IMR-90 (cell line): ENCODE measurements at regions not wholly inside any gene's neighbourhood (a gene's known extent, or its start where the extent isn't known, plus 50 kb on each side); places are given as distances from the start of the nearest gene placed in this dataset.

ENCODE experiments used
- ATAC-seq: fragments of 200-7000 bp; cut with Tn5 transposase; 2 replicates; pipeline ENCODE4 v1.9.1; 2020; ENCODE audit warnings: low read depth, mild to moderate bottlenecking, moderate library complexity
- BruUV-seq: library from RNA; stranded (reverse); fragments of 400-500 nt; replicated peaks from 2 replicates; lab custom pipeline; 2021; lab: Mats Ljungman, UMichigan
- CTCF ChIA-PET: fragments of 300-600 bp; formaldehyde crosslinking; extraction: SDS; loops from one replicate; lab custom pipeline; 2021; ENCODE audit warnings: antibody characterized with exemption; lab: Yijun Ruan, JAX
- POLR2A ChIA-PET: fragments of 300-600 bp; sonication (Branson Sonifier 250); formaldehyde crosslinking; loops from one replicate; lab custom pipeline; 2022; ENCODE audit warnings: antibody characterized with exemption; ENCODE audit not compliant: unreplicated experiment; lab: Charles Lee
- DNase-seq: peaks from one replicate; pipeline ENCODE4 v3.0.0; 2013
- H2AFZ ChIP-seq: replicated peaks from 2 replicates; pipeline ENCODE3; 2013; ENCODE audit warnings: low read length, mild to moderate bottlenecking; ENCODE audit not compliant: poor library complexity
- H2AK5ac ChIP-seq: 2 replicates; pipeline ENCODE4 v1.6.1; 2013; ENCODE audit warnings: low read depth, low read length, inconsistent platforms
- H2AK9ac ChIP-seq: replicated peaks from 2 replicates; pipeline ENCODE3; 2013; ENCODE audit warnings: mild to moderate bottlenecking, low read depth, low read length, moderate library complexity; ENCODE audit not compliant: poor library complexity
- H2BK120ac ChIP-seq: 2 replicates; pipeline ENCODE4 v1.6.1; 2013; ENCODE audit warnings: low read depth, low read length, inconsistent platforms
- H2BK15ac ChIP-seq: 3 replicates; pipeline ENCODE4 v1.6.1; 2013; ENCODE audit warnings: low read depth, low read length, inconsistent platforms
- H2BK20ac ChIP-seq: 2 replicates; pipeline ENCODE4 v1.6.1; 2013; ENCODE audit warnings: low read depth, mild to moderate bottlenecking, inconsistent platforms, low read length, moderate library complexity
- H2BK5ac ChIP-seq: 2 replicates; pipeline ENCODE4 v1.6.1; 2013; ENCODE audit warnings: mild to moderate bottlenecking, low read depth, low read length, inconsistent platforms; ENCODE audit not compliant: poor library complexity, severe bottlenecking
- H3K14ac ChIP-seq: replicated peaks from 2 replicates; pipeline ENCODE4 v1.6.1; 2013; ENCODE audit warnings: low read depth, low read length, inconsistent platforms
- H3K18ac ChIP-seq: 2 replicates; pipeline ENCODE4 v1.6.1; 2013; ENCODE audit warnings: low read depth, low read length, control low read depth
- H3K23ac ChIP-seq: 2 replicates; pipeline ENCODE4 v1.6.1; 2013; ENCODE audit warnings: low read depth, low read length, inconsistent platforms
- H3K27ac ChIP-seq: 2 replicates; pipeline ENCODE4 v1.5.1; 2013; ENCODE audit warnings: mild to moderate bottlenecking, control low read depth, low read length; ENCODE audit not compliant: insufficient read depth
- H3K27me3 ChIP-seq: 2 replicates; pipeline ENCODE4 v1.6.1; 2013; ENCODE audit warnings: low read length; ENCODE audit not compliant: control insufficient read depth, insufficient read depth
- H3K36me3 ChIP-seq: 2 replicates; pipeline ENCODE4 v1.6.1; 2013; ENCODE audit warnings: low read length, mixed read lengths; ENCODE audit not compliant: control insufficient read depth, insufficient read depth
- H3K4ac ChIP-seq: 2 replicates; pipeline ENCODE4 v1.6.1; 2013; ENCODE audit warnings: low read depth, low read length, inconsistent platforms
- H3K4me1 ChIP-seq: 2 replicates; pipeline ENCODE4 v1.6.1; 2013; ENCODE audit warnings: low read length, mixed read lengths; ENCODE audit not compliant: control insufficient read depth, insufficient read depth
- H3K4me2 ChIP-seq: 2 replicates; pipeline ENCODE4 v1.6.1; 2013; ENCODE audit warnings: low read depth, mild to moderate bottlenecking, control low read depth, low read length, moderate library complexity
- H3K4me3 ChIP-seq: 2 replicates; pipeline ENCODE4 v1.5.1; 2013; ENCODE audit warnings: low read depth, mild to moderate bottlenecking, control low read depth, low read length, moderate library complexity; ENCODE audit not compliant: insufficient read depth
- H3K56ac ChIP-seq: 2 replicates; pipeline ENCODE4 v1.6.1; 2013; ENCODE audit warnings: low read length, inconsistent platforms; ENCODE audit not compliant: insufficient read depth; ENCODE audit errors: extremely low read depth
- H3K79me1 ChIP-seq, 2 experiments: 2 replicates each; pipeline ENCODE4 v1.6.1; 2013; ENCODE audit warnings: low read length in 2 of 2, inconsistent platforms in 1 of 2, low read depth in 1 of 2
- H3K9ac ChIP-seq: 2 replicates; pipeline ENCODE4 v1.6.1; 2013; ENCODE audit warnings: low read depth, low read length, control low read depth
- H3K9me1 ChIP-seq: 2 replicates; pipeline ENCODE4 v1.6.1; 2013; ENCODE audit warnings: low read length, inconsistent platforms; ENCODE audit not compliant: insufficient read depth
- H3K9me3 ChIP-seq: 2 replicates; pipeline ENCODE4 v1.6.1; 2013; ENCODE audit warnings: low read length; ENCODE audit not compliant: control insufficient read depth, insufficient read depth
- H4K20me1 ChIP-seq: 2 replicates; pipeline ENCODE4 v1.6.1; 2013; ENCODE audit warnings: low read length, inconsistent platforms; ENCODE audit not compliant: insufficient read depth
- H4K5ac ChIP-seq: 2 replicates; pipeline ENCODE4 v1.6.1; 2013; ENCODE audit warnings: mild to moderate bottlenecking, low read depth, low read length, control low read depth
- H4K8ac ChIP-seq, 2 experiments: 2 replicates each; pipeline ENCODE4 v1.6.1; 2013; ENCODE audit warnings: low read depth in 2 of 2, low read length in 2 of 2, control low read depth in 1 of 2, inconsistent platforms in 1 of 2
- H4K91ac ChIP-seq: 2 replicates; pipeline ENCODE4 v1.6.1; 2013; ENCODE audit warnings: low read depth, low read length, inconsistent platforms; ENCODE audit not compliant: insufficient read depth
- BHLHE40 ChIP-seq: fragments of 150-350 bp; IDR thresholded peaks from 2 replicates; pipeline ENCODE4 v1.6.1; 2016; ENCODE audit warnings: mild to moderate bottlenecking, low read depth, low read length
- CEBPB ChIP-seq: IDR thresholded peaks from 2 replicates; pipeline ENCODE4 v1.6.1; 2012; ENCODE audit warnings: low read depth, low read length, improper control_type of control experiment
- CHD1 ChIP-seq: IDR thresholded peaks from 2 replicates; pipeline ENCODE4 v1.6.1; 2012; ENCODE audit warnings: low read depth, low read length, improper control_type of control experiment
- CTCF ChIP-seq: conservative IDR thresholded peaks from 2 replicates; pipeline ENCODE4 v1.5.1; 2012; ENCODE audit warnings: mild to moderate bottlenecking, low read depth, low read length, improper control_type of control experiment
- NFE2L2 ChIP-seq: fragments of 150-350 bp; IDR thresholded peaks from 2 replicates; pipeline ENCODE4 v1.6.1; 2016; ENCODE audit warnings: low read depth, mild to moderate bottlenecking, low read length
- POLR2A ChIP-seq: IDR thresholded peaks from 2 replicates; pipeline ENCODE4 v1.6.1; 2012; ENCODE audit warnings: mild to moderate bottlenecking, low read depth, low read length
- RAD21 ChIP-seq: IDR thresholded peaks from 2 replicates; pipeline ENCODE4 v1.6.1; 2012; ENCODE audit warnings: low read length, improper control_type of control experiment
- RCOR1 ChIP-seq: IDR thresholded peaks from 2 replicates; pipeline ENCODE4 v1.6.1; 2012; ENCODE audit warnings: mild to moderate bottlenecking, low read length, improper control_type of control experiment; ENCODE audit not compliant: insufficient replicate concordance
- USF2 ChIP-seq: fragments of 150-350 bp; IDR thresholded peaks from 2 replicates; pipeline ENCODE4 v1.6.1; 2017; ENCODE audit warnings: mild to moderate bottlenecking, antibody characterized with exemption, low read length, low read depth
- WGBS, 2 experiments: methylation state at CpG; one replicate each; pipeline versions ENCODE4 v1.1.5 to v1.1.7; 2013; ENCODE audit warnings: missing lambda C conversion rate in 2 of 2; ENCODE audit not compliant: insufficient read length in 1 of 2; ENCODE audit errors: extremely low coverage in 2 of 2; 5-methylcytosine and 5-hydroxymethylcytosine counted together
- dilution Hi-C: fragments of 300-500 bp; cut with HindIII; formaldehyde crosslinking; loops from one replicate; pipeline ENCODE4 v1.14.3; 2018; ENCODE audit warnings: low sequenced_read_pairs; ENCODE audit not compliant: unreplicated experiment
- in situ Hi-C: fragments of 300-500 bp; cut with MboI; formaldehyde crosslinking; loops from 3 replicates; pipeline ENCODE4 v1.14.3; 2019; ENCODE audit warnings: low sequenced_read_pairs, inconsistent platforms, mixed read lengths
- intact Hi-C: fragments of 100-400 bp; cut with micrococcal nuclease; formaldehyde crosslinking; loops from 2 replicates; pipeline ENCODE4 v1.10.0; 2022

DNA sequence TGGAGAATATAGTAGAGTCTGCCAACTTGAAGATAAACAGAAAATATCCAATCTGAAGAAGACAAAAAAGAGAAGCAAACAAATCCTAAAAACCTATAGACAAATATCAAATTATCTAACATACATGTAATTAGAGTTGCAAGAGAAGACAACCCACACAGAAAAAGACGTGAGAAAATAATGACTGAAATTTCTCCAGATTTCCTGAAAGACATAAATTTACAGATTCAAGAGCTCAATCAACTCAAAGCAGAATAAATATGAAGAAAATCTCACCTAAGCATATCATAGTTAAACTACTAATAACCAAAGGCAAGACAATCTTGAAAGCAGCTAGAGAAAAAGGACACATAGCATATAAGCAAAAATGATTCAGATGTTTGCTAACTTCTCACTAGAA, 261.2 kb upstream of the NFIA start:
- H2BK20ac ChIP-seq, result no peak overlapping the region
- no peak overlapping the region for H4K91ac ChIP-seq
- no peak overlapping the region for H3K18ac ChIP-seq
- no peak overlapping the region for H2AK9ac ChIP-seq
- no peak overlapping the region for H2BK5ac ChIP-seq
- ATAC-seq (no peak), DNase-seq (no peak)
- H4K5ac ChIP-seq, result no peak overlapping the region
- no peaks in the 10 kb centered on the region for H3K36me3 ChIP-seq
- H3K4me1 ChIP-seq, result no peaks in the 10 kb centered on the region
- H3K27me3 ChIP-seq, result no peaks in the 10 kb centered on the region
- no peak overlapping the region for H3K4me2 ChIP-seq
- no TSS peak for BruUV-seq
- H2AFZ ChIP-seq, result no peak overlapping the region
- POLR2A ChIA-PET, result no interaction called here
- H3K4me3 ChIP-seq, result no peak overlapping the region
- H3K9ac ChIP-seq, result no peak overlapping the region
- dilution Hi-C loops, result no loop called here
- H3K56ac ChIP-seq, result no peak overlapping the region
- no peak overlapping the region for H4K8ac ChIP-seq
- H3K14ac ChIP-seq, result no peak overlapping the region
- H3K23ac ChIP-seq, result no peak overlapping the region
- H3K9me1 ChIP-seq, result no peaks in the 10 kb centered on the region
- no peak overlapping the region for H2AK5ac ChIP-seq
- H3K9me3 ChIP-seq, result no peaks in the 10 kb centered on the region
- intact Hi-C loops, result no loop called here
- H2BK15ac ChIP-seq, result no peak overlapping the region
- CTCF ChIA-PET, result no interaction called here
- no peaks in the 10 kb centered on the region for H4K20me1 ChIP-seq
- H3K79me1 ChIP-seq, result no peaks in the 10 kb centered on the region
- in situ Hi-C loops, result no loop called here
- no peak overlapping the region for H3K4ac ChIP-seq
- no peak overlapping the region for H2BK120ac ChIP-seq
- WGBS, 2 experiments, result no CpG with 5 or more reads among the region's 1 CpG
- no peak for TF ChIP-seq CHD1
- TF ChIP-seq RCOR1, result no peak
- no peak for TF ChIP-seq BHLHE40
- TF ChIP-seq RAD21, result no peak
- no peak for TF ChIP-seq POLR2A
- TF ChIP-seq CTCF, result no peak
- no peak for TF ChIP-seq USF2
- no peak for TF ChIP-seq CEBPB
- TF ChIP-seq NFE2L2, result no peak
- no peak overlapping the region for H3K27ac ChIP-seq
